ENCODE measurements at regions not wholly inside any gene's neighbourhood (a gene's known extent, or its start where the extent isn't known, plus 50 kb on each side); places are given as distances from the start of the nearest gene placed in this dataset.

DNA sequence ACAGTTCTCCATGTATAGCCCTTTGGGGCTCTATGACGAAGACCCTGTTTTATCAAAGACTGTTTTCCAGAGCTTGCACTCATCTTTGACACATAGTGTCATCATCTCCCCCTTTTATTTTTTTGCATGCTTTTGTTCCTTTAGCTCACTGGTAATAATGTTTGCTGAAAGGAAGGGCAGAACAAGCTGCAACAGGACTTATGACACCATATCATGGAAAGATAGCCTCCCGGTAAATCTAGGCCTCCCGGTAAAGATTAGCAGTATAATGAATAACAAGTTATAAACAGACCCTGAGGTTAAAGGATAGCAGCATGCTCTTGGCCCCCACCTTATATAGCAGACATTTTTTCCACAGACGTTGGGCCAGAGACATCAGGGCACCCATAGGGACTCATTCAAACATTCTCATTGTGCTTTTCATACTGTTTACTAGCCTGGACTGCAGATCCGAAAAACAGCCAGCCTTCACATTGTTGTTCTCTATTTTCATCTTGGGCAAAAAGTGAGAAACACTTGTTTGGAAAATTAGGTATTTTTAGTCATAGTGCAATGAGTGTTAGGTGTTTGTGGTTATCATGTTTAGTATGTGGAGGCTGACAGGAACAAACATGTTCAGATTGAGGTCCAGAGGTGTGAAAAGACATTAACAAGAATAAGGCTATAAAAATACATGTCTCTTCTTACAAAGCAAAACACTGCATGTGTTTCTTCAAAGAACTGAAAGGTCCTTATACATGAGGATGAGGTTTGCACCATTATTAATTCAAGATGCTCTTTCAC, 136.9 kb upstream of the SPRY2 start:
- H3K36me3 ChIP-seq (ENCODE audit: insufficient read depth in 1 of 2, low read depth in 1 of 2): no peaks in the 10 kb centered on the region
- DNase-seq (no peak), ATAC-seq (no peak)
- H3K4me1 ChIP-seq: no peaks in the 10 kb centered on the region
- H3K27me3 ChIP-seq (ENCODE audit: insufficient read depth in 3 of 3, low read length in 2 of 3): no peaks in the 10 kb centered on the region
- no peaks in the 10 kb centered on the region for H3K9me3 ChIP-seq
- WGBS, 3 donors: 71 to 77% (median 73%) methylated on average over 5 of the region's 5 CpGs
- no peak overlapping the region for H3K27ac ChIP-seq
- TF ChIP-seq, protein P1, sequence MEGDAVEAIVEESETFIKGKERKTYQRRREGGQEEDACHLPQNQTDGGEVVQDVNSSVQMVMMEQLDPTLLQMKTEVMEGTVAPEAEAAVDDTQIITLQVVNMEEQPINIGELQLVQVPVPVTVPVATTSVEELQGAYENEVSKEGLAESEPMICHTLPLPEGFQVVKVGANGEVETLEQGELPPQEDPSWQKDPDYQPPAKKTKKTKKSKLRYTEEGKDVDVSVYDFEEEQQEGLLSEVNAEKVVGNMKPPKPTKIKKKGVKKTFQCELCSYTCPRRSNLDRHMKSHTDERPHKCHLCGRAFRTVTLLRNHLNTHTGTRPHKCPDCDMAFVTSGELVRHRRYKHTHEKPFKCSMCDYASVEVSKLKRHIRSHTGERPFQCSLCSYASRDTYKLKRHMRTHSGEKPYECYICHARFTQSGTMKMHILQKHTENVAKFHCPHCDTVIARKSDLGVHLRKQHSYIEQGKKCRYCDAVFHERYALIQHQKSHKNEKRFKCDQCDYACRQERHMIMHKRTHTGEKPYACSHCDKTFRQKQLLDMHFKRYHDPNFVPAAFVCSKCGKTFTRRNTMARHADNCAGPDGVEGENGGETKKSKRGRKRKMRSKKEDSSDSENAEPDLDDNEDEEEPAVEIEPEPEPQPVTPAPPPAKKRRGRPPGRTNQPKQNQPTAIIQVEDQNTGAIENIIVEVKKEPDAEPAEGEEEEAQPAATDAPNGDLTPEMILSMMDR (IDR thresholded peaks at IDR 0.05): no peak
- intact Hi-C loops (cut with DNase I): no loop called here
- H3K4me3 ChIP-seq: no peak overlapping the region

DNA sequence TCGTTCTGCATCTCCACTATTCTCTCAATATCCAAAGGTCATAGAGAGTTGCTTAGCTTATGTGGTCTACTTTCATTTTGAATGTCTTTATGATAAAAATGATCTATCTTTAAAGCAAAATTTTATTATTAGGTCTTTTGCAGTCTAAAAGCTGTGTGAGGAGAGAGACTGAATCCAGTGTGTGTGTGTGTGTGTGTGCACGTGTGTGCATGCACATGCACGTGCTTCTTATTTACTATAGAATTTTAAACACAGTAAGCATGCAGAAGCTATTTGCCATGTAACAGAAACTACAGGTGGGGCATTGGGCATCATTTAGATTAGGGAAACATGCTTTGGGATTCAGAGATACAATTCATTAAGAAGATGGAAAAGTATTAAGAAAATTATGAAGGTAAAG, 136.0 kb upstream of the SPRY2 start:
- no peak for DNase-seq
- TF ChIP-seq, protein P1 (IDR thresholded peaks at IDR 0.05): no peak
- no peak overlapping the region for H3K27ac ChIP-seq
- intact Hi-C loops (cut with DNase I): no loop called here
- H3K36me3 ChIP-seq (ENCODE audit: insufficient read depth in 1 of 2, low read depth in 1 of 2): no peaks in the 10 kb centered on the region
- no peak overlapping the region for H3K4me3 ChIP-seq
- no peak for ATAC-seq
- no peaks in the 10 kb centered on the region for H3K9me3 ChIP-seq
- 61 to 80% (median 69%) methylated on average over 3 of the region's 3 CpGs for WGBS, 3 donors
- no peaks in the 10 kb centered on the region for H3K27me3 ChIP-seq (ENCODE audit: insufficient read depth in 3 of 3, low read length in 2 of 3)
- H3K4me1 ChIP-seq: no peaks in the 10 kb centered on the region

DNA sequence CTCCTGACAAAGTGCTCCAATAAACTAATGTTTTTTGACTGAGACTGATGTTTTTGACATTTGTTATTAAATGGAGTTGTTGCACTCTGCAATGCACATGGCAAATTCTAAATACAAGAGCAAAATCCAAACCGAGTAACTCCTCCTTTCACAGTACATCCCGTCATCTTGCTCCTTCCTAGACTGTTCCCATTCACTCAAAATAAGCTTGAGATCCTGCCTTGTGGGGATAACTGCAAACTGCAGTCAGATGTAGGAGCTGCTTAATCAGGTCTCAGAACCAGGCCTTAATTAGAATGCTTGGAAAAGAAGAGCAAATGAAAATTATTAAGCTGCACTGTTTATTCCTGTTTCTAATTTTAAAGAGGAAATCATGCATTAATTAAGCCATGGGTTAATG, 134.8 kb upstream of the SPRY2 start:
- H3K36me3 ChIP-seq (ENCODE audit: insufficient read depth in 1 of 2, low read depth in 1 of 2): no peaks in the 10 kb centered on the region
- TF ChIP-seq, protein P1 (IDR thresholded peaks at IDR 0.05): no peak
- no peaks in the 10 kb centered on the region for H3K27me3 ChIP-seq (ENCODE audit: insufficient read depth in 3 of 3, low read length in 2 of 3)
- intact Hi-C loops (cut with DNase I): no loop called here
- H3K27ac ChIP-seq: no peak overlapping the region
- 79 to 91% (median 81%) methylated on average over 2 of the region's 2 CpGs for WGBS, 3 donors
- H3K4me3 ChIP-seq: no peak overlapping the region
- ATAC-seq (no peak), DNase-seq (no peak)
- H3K9me3 ChIP-seq: no peaks in the 10 kb centered on the region
- no peaks in the 10 kb centered on the region for H3K4me1 ChIP-seq

DNA sequence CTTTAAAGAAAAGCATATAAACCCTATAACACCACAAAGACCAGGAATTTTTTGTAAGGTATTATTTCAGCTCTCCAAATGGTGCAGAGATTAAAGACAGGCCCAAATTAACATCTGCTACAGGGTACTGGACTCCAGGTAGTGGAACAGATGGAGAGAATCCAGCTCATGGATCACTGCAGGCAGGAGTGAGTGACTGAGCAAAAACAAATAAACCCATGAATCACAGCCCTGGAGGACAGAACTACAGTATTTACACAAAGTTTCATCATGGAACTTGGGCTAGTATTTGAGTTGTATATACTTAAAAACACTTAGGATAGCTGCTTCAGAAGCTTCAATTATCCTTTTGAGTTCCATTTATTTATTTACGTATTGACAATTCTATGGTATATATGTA, 132.8 kb upstream of the SPRY2 start:
- 93 to 100% (median 98%) methylated on average over 1 of the region's 1 CpG for WGBS, 3 donors
- Histone ChIP-seq H3K27me3 (ENCODE audit: insufficient read depth in 3 of 3, low read length in 2 of 3) (no peaks in the 10 kb centered on the region), H3K4me3 (no peak overlapping the region), H3K4me1 (peaks cover 6% of the 10 kb centered on the region), H3K27ac (no peak overlapping the region), H3K9me3 (no peaks in the 10 kb centered on the region), H3K36me3 (ENCODE audit: insufficient read depth in 1 of 2, low read depth in 1 of 2) (no peaks in the 10 kb centered on the region)
- TF ChIP-seq, protein P1 (IDR thresholded peaks at IDR 0.05): no peak
- ATAC-seq (no peak), DNase-seq (no peak)
- intact Hi-C loops (cut with DNase I): no loop called here
